Psoas muscle (tissue), 7 donors: ENCODE measurements at regions not wholly inside any gene's neighbourhood (a gene's known extent, or its start where the extent isn't known, plus 50 kb on each side); places are given as distances from the start of the nearest gene placed in this dataset.
A peak's percentile ranks its signal among the peaks of the same experiment; 100 is the strongest.

ENCODE experiments used
- ATAC-seq, 4 donors: fragments of 200-7000 bp; cut with Tn5 transposase; one replicate each; pipeline ENCODE4 v1.9.1; 2020; ENCODE audit warnings: moderate library complexity in 3 of 4, mild to moderate bottlenecking in 2 of 4
- DNase-seq, 2 donors: peaks; one replicate each; pipeline ENCODE4 v3.0.0-alpha.2; 2020
- H3K27ac ChIP-seq: fragments of 200-600 bp; one replicate; pipeline ENCODE4 v1.8.0; 2022
- H3K27me3 ChIP-seq, 3 donors: fragments of 200-600 bp in 1 of 3; one replicate each; pipeline versions ENCODE4 v1.6.1 to v1.8.0; 2013 to 2022; ENCODE audit warnings: low read length in 2 of 3, mild to moderate bottlenecking in 2 of 3, moderate library complexity in 1 of 3; ENCODE audit not compliant: insufficient read depth in 3 of 3
- H3K36me3 ChIP-seq, 2 donors: fragments of 200-600 bp in 1 of 2; one replicate each; pipeline versions ENCODE4 v1.6.1 to v1.8.0; 2013 to 2022; ENCODE audit warnings: low read depth in 1 of 2, mild to moderate bottlenecking in 1 of 2, moderate library complexity in 1 of 2; ENCODE audit not compliant: insufficient read depth in 1 of 2
- H3K4me1 ChIP-seq: fragments of 200-600 bp; one replicate; pipeline ENCODE4 v1.8.0; 2022
- H3K4me3 ChIP-seq: fragments of 200-600 bp; one replicate; pipeline ENCODE4 v1.8.0; 2022; ENCODE audit warnings: mild to moderate bottlenecking
- H3K9me3 ChIP-seq: fragments of 200-600 bp; one replicate; pipeline ENCODE4 v1.8.0; 2022
- CTCF ChIP-seq: fragments of 200-600 bp; IDR thresholded peaks from one replicate; pipeline ENCODE4 v1.8.0; 2022; ENCODE audit warnings: antibody characterized with exemption
- WGBS, 3 donors: extraction: QIAGEN DNeasy Blood & Tissue Kit; methylation state at CpG; one replicate each; pipeline versions ENCODE4 v1.1.6 to v1.1.7; 2013; 5-methylcytosine and 5-hydroxymethylcytosine counted together
- intact Hi-C, 2 donors: fragments of 100-400 bp; cut with DNase I; formaldehyde crosslinking; loops; one replicate each; pipeline versions ENCODE4 v1.11.0 to v1.14.2; 2022
- donor health status: healthy with polysubstance abuse.
- donor health status: DM: no; HTN: no; CAD: no; lungs with moderate emphysema.
- donor health status: Bipolar disorder and iron deficiency.
- donor health status: healthy.
- donor health status: DM: yes; HTN: yes; CAD: no.
- donor health status: DM: no; HTN: no; CAD: no.
- donor health status: DM: yes; HTN: yes; CAD: no.

- no peak overlapping the region for H3K27ac ChIP-seq
- no peak overlapping the region for H3K4me3 ChIP-seq
- no peak for TF ChIP-seq CTCF
- intact Hi-C loops, result no loop called here
- no peaks in the 10 kb centered on the region for H3K9me3 ChIP-seq
- no peaks in the 10 kb centered on the region for H3K36me3 ChIP-seq
- H3K27me3 ChIP-seq, result no peaks in the 10 kb centered on the region
- no peaks in the 10 kb centered on the region for H3K4me1 ChIP-seq
- DNase-seq, result peak in 1 of 2 donors; percentile 42
- ATAC-seq, result no peak
- WGBS, 3 donors, result 83 to 86% (median 86%) methylated on average over 4 of the region's 4 CpGs
These were observed 553.6 kb upstream of the FSIP2 start for GRCh38 chr2:185185044-185185443.

- ATAC-seq (no peak), DNase-seq (no peak)
- WGBS, 3 donors, result 87 to 96% (median 88%) methylated on average over 3 of the region's 3 CpGs
- Histone ChIP-seq H3K4me1 (no peaks in the 10 kb centered on the region), H3K27me3 (no peaks in the 10 kb centered on the region), H3K9me3 (no peaks in the 10 kb centered on the region), H3K36me3 (no peaks in the 10 kb centered on the region), H3K4me3 (no peak overlapping the region), H3K27ac (no peak overlapping the region)
- intact Hi-C loops, result no loop called here
- no peak for TF ChIP-seq CTCF
These were observed 551.2 kb upstream of the FSIP2 start for GRCh38 chr2:185187421-185187820.

GRCh38 chr2:185188656-185189055 is 549.9 kb upstream of the FSIP2 start:
- no peak for TF ChIP-seq CTCF
- intact Hi-C loops, result no loop called here
- H3K27me3 ChIP-seq, result no peaks in the 10 kb centered on the region
- no peaks in the 10 kb centered on the region for H3K4me1 ChIP-seq
- H3K4me3 ChIP-seq, result no peak overlapping the region
- ATAC-seq (no peak), DNase-seq (no peak)
- no peaks in the 10 kb centered on the region for H3K36me3 ChIP-seq
- H3K9me3 ChIP-seq, result no peaks in the 10 kb centered on the region
- no peak overlapping the region for H3K27ac ChIP-seq

- TF ChIP-seq CTCF, result no peak
- H3K27me3 ChIP-seq, result no peaks in the 10 kb centered on the region
- intact Hi-C loops, result no loop called here
- H3K36me3 ChIP-seq, result no peaks in the 10 kb centered on the region
- no peaks in the 10 kb centered on the region for H3K4me1 ChIP-seq
- H3K9me3 ChIP-seq, result no peaks in the 10 kb centered on the region
- 26 to 35% (median 27%) methylated on average over 1 of the region's 1 CpG for WGBS, 3 donors
- H3K27ac ChIP-seq, result no peak overlapping the region
- ATAC-seq, result no peak
- no peak overlapping the region for H3K4me3 ChIP-seq
- DNase-seq, result no peak
These were observed 537.5 kb upstream of the FSIP2 start for GRCh38 chr2:185201063-185201462.

- no peaks in the 10 kb centered on the region for H3K27me3 ChIP-seq
- no peaks in the 10 kb centered on the region for H3K4me1 ChIP-seq
- ATAC-seq (no peak), DNase-seq (no peak)
- no peak overlapping the region for H3K4me3 ChIP-seq
- no peaks in the 10 kb centered on the region for H3K36me3 ChIP-seq
- intact Hi-C loops, result no loop called here
- no peak for TF ChIP-seq CTCF
- WGBS, 3 donors, result 61 to 66% (median 65%) methylated on average over 2 of the region's 2 CpGs
- H3K27ac ChIP-seq, result no peak overlapping the region
- no peaks in the 10 kb centered on the region for H3K9me3 ChIP-seq
These were observed 536.2 kb upstream of the FSIP2 start for GRCh38 chr2:185202381-185202780.
